ENCODE measurements at regions not wholly inside any gene's neighbourhood (a gene's known extent, or its start where the extent isn't known, plus 50 kb on each side); places are given as distances from the start of the nearest gene placed in this dataset.

- Histone ChIP-seq H3K4me1 (ENCODE audit: insufficient read depth, low read length, poor library complexity, severe bottlenecking) (no peaks in the 10 kb centered on the region), H3K36me3 (ENCODE audit: insufficient read depth, low read length, poor library complexity, severe bottlenecking) (no peaks in the 10 kb centered on the region), H3K9me3 (ENCODE audit: low read depth, low read length, poor library complexity, severe bottlenecking) (no peaks in the 10 kb centered on the region), H3K4me3 (ENCODE audit: low read depth, low read length, poor library complexity, severe bottlenecking) (no peak overlapping the region), H3K27ac (ENCODE audit: low read depth, low read length, poor library complexity, severe bottlenecking) (no peak overlapping the region), H3K27me3 (replicated peaks; ENCODE audit: insufficient read depth, low read depth, low read length, poor library complexity) (no peaks in the 10 kb centered on the region)
- no TSS peak for BruUV-seq (replicated peaks)
- intact Hi-C loops (cut with micrococcal nuclease; ENCODE audit: unreplicated experiment), result no loop called here
- no peak for DNase-seq (ENCODE audit: low spot score)
- TF ChIP-seq CTCF (conservative IDR thresholded peaks at IDR 0.05; ENCODE audit: low read depth, low read length), result no peak
- TF ChIP-seq EZH2 (IDR thresholded peaks at IDR 0.05; ENCODE audit: borderline replicate concordance, low read depth, low read length, poor library complexity, severe bottlenecking), result no peak
- CTCF ChIA-PET, result no interaction called here
- POLR2A ChIA-PET (ENCODE audit: low non-redundant PET), result no interaction called here
Observed at GRCh38 chr1:79551321-79551720, 544.8 kb upstream of the ADGRL4 start.

GRCh38 chr1:79550402-79550801 is 543.9 kb upstream of the ADGRL4 start:
- no TSS peak for BruUV-seq (replicated peaks)
- CTCF ChIA-PET, result no interaction called here
- Histone ChIP-seq H3K4me1 (ENCODE audit: insufficient read depth, low read length, poor library complexity, severe bottlenecking) (no peaks in the 10 kb centered on the region), H3K27ac (ENCODE audit: low read depth, low read length, poor library complexity, severe bottlenecking) (no peak overlapping the region), H3K36me3 (ENCODE audit: insufficient read depth, low read length, poor library complexity, severe bottlenecking) (no peaks in the 10 kb centered on the region), H3K9me3 (ENCODE audit: low read depth, low read length, poor library complexity, severe bottlenecking) (no peaks in the 10 kb centered on the region), H3K27me3 (replicated peaks; ENCODE audit: insufficient read depth, low read depth, low read length, poor library complexity) (no peaks in the 10 kb centered on the region), H3K4me3 (ENCODE audit: low read depth, low read length, poor library complexity, severe bottlenecking) (no peak overlapping the region)
- TF ChIP-seq EZH2 (IDR thresholded peaks at IDR 0.05; ENCODE audit: borderline replicate concordance, low read depth, low read length, poor library complexity, severe bottlenecking) (no peak), CTCF (conservative IDR thresholded peaks at IDR 0.05; ENCODE audit: low read depth, low read length) (no peak)
- intact Hi-C loops (cut with micrococcal nuclease; ENCODE audit: unreplicated experiment), result no loop called here
- no peak for DNase-seq (ENCODE audit: low spot score)
- POLR2A ChIA-PET (ENCODE audit: low non-redundant PET), result no interaction called here

GRCh38 chr1:79549201-79549600 is 542.7 kb upstream of the ADGRL4 start:
- ChIA-PET CTCF (no interaction called here), POLR2A (ENCODE audit: low non-redundant PET) (no interaction called here)
- H3K9me3 ChIP-seq (ENCODE audit: low read depth, low read length, poor library complexity, severe bottlenecking), result no peaks in the 10 kb centered on the region
- intact Hi-C loops (cut with micrococcal nuclease; ENCODE audit: unreplicated experiment), result no loop called here
- no peaks in the 10 kb centered on the region for H3K4me1 ChIP-seq (ENCODE audit: insufficient read depth, low read length, poor library complexity, severe bottlenecking)
- TF ChIP-seq EZH2 (IDR thresholded peaks at IDR 0.05; ENCODE audit: borderline replicate concordance, low read depth, low read length, poor library complexity, severe bottlenecking) (no peak), CTCF (conservative IDR thresholded peaks at IDR 0.05; ENCODE audit: low read depth, low read length) (no peak)
- no peaks in the 10 kb centered on the region for H3K27me3 ChIP-seq (replicated peaks; ENCODE audit: insufficient read depth, low read depth, low read length, poor library complexity)
- H3K36me3 ChIP-seq (ENCODE audit: insufficient read depth, low read length, poor library complexity, severe bottlenecking), result no peaks in the 10 kb centered on the region
- H3K27ac ChIP-seq (ENCODE audit: low read depth, low read length, poor library complexity, severe bottlenecking), result no peak overlapping the region
- no TSS peak for BruUV-seq (replicated peaks)
- DNase-seq (ENCODE audit: low spot score), result peak; percentile 3
- no peak overlapping the region for H3K4me3 ChIP-seq (ENCODE audit: low read depth, low read length, poor library complexity, severe bottlenecking)

All from A673 (cell line).